Activated T-cell treated with anti-CD3 and anti-CD28 coated beads for 1 hour (primary cell): ENCODE measurements at regions not wholly inside any gene's neighbourhood (a gene's known extent, or its start where the extent isn't known, plus 50 kb on each side); places are given as distances from the start of the nearest gene placed in this dataset.
"Not testable (repeated sequence)": the region's sequence is repeated elsewhere in the genome, so short reads cannot be mapped to it uniquely, and the experiment has no call there.

ENCODE experiments used
- DNase-seq: peaks from one replicate; pipeline ENCODE4 v3.0.0-alpha.2; 2020; ENCODE audit warnings: low read depth

- DNase-seq: no peak
These were observed 242.9 kb upstream of the ZFP64 start for GRCh38 chr20:52434453-52434852.

- no peak for DNase-seq
These were observed 242.5 kb upstream of the ZFP64 start for GRCh38 chr20:52434041-52434425.

- no peak for DNase-seq
These were observed 241.9 kb upstream of the ZFP64 start for GRCh38 chr20:52433326-52434040.

GRCh38 chr20:52432740-52433139 is 241.2 kb upstream of the ZFP64 start:
- DNase-seq: no peak

- DNase-seq: no peak
These were observed 237.4 kb upstream of the ZFP64 start for GRCh38 chr20:52429029-52429428.

GRCh38 chr20:52427960-52428359 is 236.4 kb upstream of the ZFP64 start:
- no peak for DNase-seq

GRCh38 chr20:52426856-52427255 is 235.3 kb upstream of the ZFP64 start:
- DNase-seq: no peak

- DNase-seq: no peak
These were observed 234.1 kb upstream of the ZFP64 start for GRCh38 chr20:52425701-52426100.

GRCh38 chr20:52425253-52425652 is 233.7 kb upstream of the ZFP64 start:
- DNase-seq: no peak

GRCh38 chr20:52424357-52424942 is 232.9 kb upstream of the ZFP64 start:
- DNase-seq: not testable (repeated sequence)

GRCh38 chr20:52423536-52424140 is 232.1 kb upstream of the ZFP64 start:
- DNase-seq: not testable (repeated sequence)

- no peak for DNase-seq
These were observed 231.2 kb upstream of the ZFP64 start for GRCh38 chr20:52422574-52423336.

GRCh38 chr20:52420805-52421204 is 229.2 kb upstream of the ZFP64 start:
- no peak for DNase-seq

- DNase-seq: no peak
These were observed 227.6 kb upstream of the ZFP64 start for GRCh38 chr20:52419205-52419604.

- no peak for DNase-seq
These were observed 225.4 kb upstream of the ZFP64 start for GRCh38 chr20:52416953-52417352.

GRCh38 chr20:52411611-52412010 is 220.0 kb upstream of the ZFP64 start:
- DNase-seq: no peak

GRCh38 chr20:52410731-52411234 is 219.2 kb upstream of the ZFP64 start:
- no peak for DNase-seq

- peak; percentile 36 for DNase-seq
These were observed 218.6 kb upstream of the ZFP64 start for GRCh38 chr20:52410182-52410647.

- DNase-seq: no peak
These were observed 214.4 kb upstream of the ZFP64 start for GRCh38 chr20:52405986-52406385.

- DNase-seq: no peak
These were observed 213.8 kb upstream of the ZFP64 start for GRCh38 chr20:52405417-52405816.

GRCh38 chr20:52404671-52405070 is 213.1 kb upstream of the ZFP64 start:
- no peak for DNase-seq

- no peak for DNase-seq
These were observed 211.4 kb upstream of the ZFP64 start for GRCh38 chr20:52402950-52403349.
